K562 (cell line): ENCODE measurements at regions not wholly inside any gene's neighbourhood (a gene's known extent, or its start where the extent isn't known, plus 50 kb on each side); places are given as distances from the start of the nearest gene placed in this dataset.

Experiments used
- FOXM1 ChIP-seq, 2 experiments: fragments of 450-650 bp in 1 of 2; sonication (generic) in 1 of 2; formaldehyde crosslinking in 1 of 2; IDR thresholded peaks; 2 replicates each; pipeline versions ENCODE4 v1.6.1 to v1.9.0; 2017 to 2022; ENCODE audit warnings: low read depth in 2 of 2, mild to moderate bottlenecking in 2 of 2, missing genetic modification reagents in 1 of 2, moderate library complexity in 1 of 2
- GABPA ChIP-seq: fragments of 200-800 bp; sonication (Bioruptor generic); conservative IDR thresholded peaks from 2 replicates; pipeline ENCODE4 v1.6.1; 2016; ENCODE audit warnings: low read depth, missing genetic modification characterization, missing compliant biosample characterization
- NFXL1 ChIP-seq: fragments of 450-650 bp; formaldehyde crosslinking; IDR thresholded peaks from 2 replicates; pipeline ENCODE4 v1.4.0; 2021; ENCODE audit warnings: mild to moderate bottlenecking
- POLR2AphosphoS2 ChIP-seq: IDR thresholded peaks from 2 replicates; pipeline ENCODE4 v1.6.1; 2012; ENCODE audit warnings: low read length, improper control_type of control experiment
- RBM22 ChIP-seq: fragments of 200-400 bp; formaldehyde crosslinking; IDR thresholded peaks from 2 replicates; pipeline ENCODE4 v1.6.1; 2018; ENCODE audit warnings: low read length, low read depth; ENCODE audit not compliant: poor library complexity, severe bottlenecking
- RBM34 ChIP-seq: fragments of 200-400 bp; formaldehyde crosslinking; IDR thresholded peaks from 2 replicates; pipeline ENCODE4 v1.6.1; 2018; ENCODE audit warnings: low read length, borderline replicate concordance; ENCODE audit not compliant: insufficient read depth
- ZNF561 ChIP-seq: fragments of 450-650 bp; formaldehyde crosslinking; conservative IDR thresholded peaks from 2 replicates; pipeline ENCODE4 v1.4.0; 2020; ENCODE audit warnings: mild to moderate bottlenecking, moderate library complexity
- TF ChIP-seq, protein P1 (sequence below), 3 experiments: IDR thresholded peaks in 2 of 3; conservative IDR thresholded peaks in 1 of 3; 2 replicates each; pipeline ENCODE4 v1.5.1; 2011 to 2012; ENCODE audit warnings: low read length in 3 of 3, mild to moderate bottlenecking in 3 of 3, control low read depth in 2 of 3, improper control_type of control experiment in 1 of 3, inconsistent platforms in 1 of 3, low read depth in 1 of 3, mixed read lengths in 1 of 3, moderate library complexity in 1 of 3; ENCODE audit not compliant: insufficient read depth in 2 of 3
- TF ChIP-seq, protein P2 (sequence below): sonication (generic); formaldehyde crosslinking; IDR thresholded peaks from 2 replicates; pipeline ENCODE4 v1.8.1; 2023; ENCODE audit warnings: missing genetic modification reagents, mild to moderate bottlenecking, borderline replicate concordance

DNA sequence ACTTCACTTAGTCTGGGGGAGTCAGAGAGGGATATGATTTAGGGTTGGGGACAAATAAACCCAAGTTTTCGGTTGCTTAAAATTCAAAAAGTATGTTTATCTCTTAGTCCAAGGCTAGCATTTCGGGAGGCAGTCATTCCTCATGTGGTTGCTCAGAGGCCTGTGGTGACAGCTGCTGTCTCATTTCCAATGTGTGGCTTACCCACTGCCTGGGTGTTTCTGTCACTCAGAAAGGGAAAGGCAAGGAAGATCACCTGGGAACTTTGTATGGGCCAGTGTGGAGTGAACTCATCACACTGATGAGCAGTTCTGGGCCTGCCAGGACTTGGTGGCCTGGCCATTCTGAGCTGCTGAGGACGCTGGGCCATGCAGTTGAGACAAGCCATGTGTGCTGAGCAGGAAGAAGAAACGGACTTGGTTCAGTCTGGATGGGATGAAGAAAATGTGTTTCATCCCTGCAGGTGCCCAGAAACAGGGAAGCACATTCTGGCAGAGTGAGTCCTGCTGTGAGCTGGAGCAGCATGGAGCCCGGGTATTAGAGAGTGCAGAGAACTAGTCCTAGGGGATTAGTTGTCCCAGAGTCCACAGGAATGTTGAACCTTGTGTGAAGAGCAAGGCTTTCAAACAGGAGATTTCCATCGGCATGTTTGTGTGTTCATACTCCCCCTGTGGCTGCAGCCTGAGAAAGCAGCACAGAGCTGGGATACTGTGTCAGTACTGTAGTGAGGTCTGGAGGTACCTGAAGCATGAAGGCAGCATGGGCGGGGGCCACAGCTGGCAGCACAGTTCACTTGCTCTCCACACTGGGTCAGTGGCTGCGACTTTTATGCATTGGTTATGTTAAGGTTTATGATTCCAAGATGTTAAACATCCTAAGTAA is 211.1 kb upstream of the IGFBP3 start:
- TF ChIP-seq RBM22 (no peak), ZNF561 (CRISPR knock-in tag) (no peak), FOXM1 (IDR thresholded peaks at IDR 0.05; ENCODE audit: low read depth) (no peak), FOXM1 (CRISPR knock-in tag; IDR thresholded peaks at IDR 0.05; ENCODE audit: low read depth) (no peak), GABPA (no peak), NFXL1 (CRISPR knock-in tag) (no peak), RBM34 (no peak), POLR2AphosphoS2 (no peak)
- TF ChIP-seq, protein P1, sequence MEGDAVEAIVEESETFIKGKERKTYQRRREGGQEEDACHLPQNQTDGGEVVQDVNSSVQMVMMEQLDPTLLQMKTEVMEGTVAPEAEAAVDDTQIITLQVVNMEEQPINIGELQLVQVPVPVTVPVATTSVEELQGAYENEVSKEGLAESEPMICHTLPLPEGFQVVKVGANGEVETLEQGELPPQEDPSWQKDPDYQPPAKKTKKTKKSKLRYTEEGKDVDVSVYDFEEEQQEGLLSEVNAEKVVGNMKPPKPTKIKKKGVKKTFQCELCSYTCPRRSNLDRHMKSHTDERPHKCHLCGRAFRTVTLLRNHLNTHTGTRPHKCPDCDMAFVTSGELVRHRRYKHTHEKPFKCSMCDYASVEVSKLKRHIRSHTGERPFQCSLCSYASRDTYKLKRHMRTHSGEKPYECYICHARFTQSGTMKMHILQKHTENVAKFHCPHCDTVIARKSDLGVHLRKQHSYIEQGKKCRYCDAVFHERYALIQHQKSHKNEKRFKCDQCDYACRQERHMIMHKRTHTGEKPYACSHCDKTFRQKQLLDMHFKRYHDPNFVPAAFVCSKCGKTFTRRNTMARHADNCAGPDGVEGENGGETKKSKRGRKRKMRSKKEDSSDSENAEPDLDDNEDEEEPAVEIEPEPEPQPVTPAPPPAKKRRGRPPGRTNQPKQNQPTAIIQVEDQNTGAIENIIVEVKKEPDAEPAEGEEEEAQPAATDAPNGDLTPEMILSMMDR (IDR thresholded peaks at IDR 0.05 in 2 of 3, conservative IDR thresholded peaks at IDR 0.05 in 1 of 3; ENCODE audit: insufficient read depth in 2 of 3, low read depth in 1 of 3, low read length in 3 of 3) = no peak
- TF ChIP-seq, protein P2, sequence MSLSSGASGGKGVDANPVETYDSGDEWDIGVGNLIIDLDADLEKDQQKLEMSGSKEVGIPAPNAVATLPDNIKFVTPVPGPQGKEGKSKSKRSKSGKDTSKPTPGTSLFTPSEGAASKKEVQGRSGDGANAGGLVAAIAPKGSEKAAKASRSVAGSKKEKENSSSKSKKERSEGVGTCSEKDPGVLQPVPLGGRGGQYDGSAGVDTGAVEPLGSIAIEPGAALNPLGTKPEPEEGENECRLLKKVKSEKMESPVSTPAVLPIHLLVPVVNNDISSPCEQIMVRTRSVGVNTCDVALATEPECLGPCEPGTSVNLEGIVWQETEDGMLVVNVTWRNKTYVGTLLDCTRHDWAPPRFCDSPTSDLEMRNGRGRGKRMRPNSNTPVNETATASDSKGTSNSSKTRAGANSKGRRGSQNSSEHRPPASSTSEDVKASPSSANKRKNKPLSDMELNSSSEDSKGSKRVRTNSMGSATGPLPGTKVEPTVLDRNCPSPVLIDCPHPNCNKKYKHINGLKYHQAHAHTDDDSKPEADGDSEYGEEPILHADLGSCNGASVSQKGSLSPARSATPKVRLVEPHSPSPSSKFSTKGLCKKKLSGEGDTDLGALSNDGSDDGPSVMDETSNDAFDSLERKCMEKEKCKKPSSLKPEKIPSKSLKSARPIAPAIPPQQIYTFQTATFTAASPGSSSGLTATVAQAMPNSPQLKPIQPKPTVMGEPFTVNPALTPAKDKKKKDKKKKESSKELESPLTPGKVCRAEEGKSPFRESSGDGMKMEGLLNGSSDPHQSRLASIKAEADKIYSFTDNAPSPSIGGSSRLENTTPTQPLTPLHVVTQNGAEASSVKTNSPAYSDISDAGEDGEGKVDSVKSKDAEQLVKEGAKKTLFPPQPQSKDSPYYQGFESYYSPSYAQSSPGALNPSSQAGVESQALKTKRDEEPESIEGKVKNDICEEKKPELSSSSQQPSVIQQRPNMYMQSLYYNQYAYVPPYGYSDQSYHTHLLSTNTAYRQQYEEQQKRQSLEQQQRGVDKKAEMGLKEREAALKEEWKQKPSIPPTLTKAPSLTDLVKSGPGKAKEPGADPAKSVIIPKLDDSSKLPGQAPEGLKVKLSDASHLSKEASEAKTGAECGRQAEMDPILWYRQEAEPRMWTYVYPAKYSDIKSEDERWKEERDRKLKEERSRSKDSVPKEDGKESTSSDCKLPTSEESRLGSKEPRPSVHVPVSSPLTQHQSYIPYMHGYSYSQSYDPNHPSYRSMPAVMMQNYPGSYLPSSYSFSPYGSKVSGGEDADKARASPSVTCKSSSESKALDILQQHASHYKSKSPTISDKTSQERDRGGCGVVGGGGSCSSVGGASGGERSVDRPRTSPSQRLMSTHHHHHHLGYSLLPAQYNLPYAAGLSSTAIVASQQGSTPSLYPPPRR (CRISPR knock-in tag) = no peak
